A673 (cell line): ENCODE measurements at regions not wholly inside any gene's neighbourhood (a gene's known extent, or its start where the extent isn't known, plus 50 kb on each side); places are given as distances from the start of the nearest gene placed in this dataset.

Experiments used
- EZH2 ChIP-seq: fragments of 200-600 bp; sonication (generic); IDR thresholded peaks from 2 replicates; pipeline ENCODE4 v1.6.1; 2017; ENCODE audit warnings: borderline replicate concordance, low read depth, mild to moderate bottlenecking, mixed read lengths, antibody characterized with exemption, low read length; ENCODE audit not compliant: poor library complexity, severe bottlenecking
- TF ChIP-seq, protein P1 (sequence below): fragments of 300-800, 200-600 bp; sonication (generic); conservative IDR thresholded peaks from 2 replicates; pipeline ENCODE4 v1.5.1; 2017; ENCODE audit warnings: low read depth, mild to moderate bottlenecking, antibody characterized with exemption, low read length, moderate library complexity, mixed read lengths

DNA sequence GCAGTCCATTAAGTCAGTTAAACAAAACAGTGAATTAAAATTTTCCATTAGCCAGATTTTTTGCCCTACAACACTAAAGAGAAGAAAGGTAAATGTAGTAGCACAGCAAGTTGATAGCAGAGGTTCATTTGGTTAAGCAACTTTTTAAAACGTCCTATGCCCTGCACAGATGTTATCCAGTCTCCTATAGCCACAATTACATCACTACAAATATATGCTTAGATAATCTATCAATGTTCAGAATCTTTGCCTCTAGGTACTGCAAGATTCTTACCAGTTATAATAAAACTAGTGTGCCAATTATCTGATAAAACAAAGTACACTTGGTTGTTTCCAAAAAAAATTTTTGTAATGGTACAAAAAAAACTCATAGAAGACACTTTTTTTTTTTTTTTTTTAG is 175.5 kb upstream of the MYO3A start:
- TF ChIP-seq, protein P1, sequence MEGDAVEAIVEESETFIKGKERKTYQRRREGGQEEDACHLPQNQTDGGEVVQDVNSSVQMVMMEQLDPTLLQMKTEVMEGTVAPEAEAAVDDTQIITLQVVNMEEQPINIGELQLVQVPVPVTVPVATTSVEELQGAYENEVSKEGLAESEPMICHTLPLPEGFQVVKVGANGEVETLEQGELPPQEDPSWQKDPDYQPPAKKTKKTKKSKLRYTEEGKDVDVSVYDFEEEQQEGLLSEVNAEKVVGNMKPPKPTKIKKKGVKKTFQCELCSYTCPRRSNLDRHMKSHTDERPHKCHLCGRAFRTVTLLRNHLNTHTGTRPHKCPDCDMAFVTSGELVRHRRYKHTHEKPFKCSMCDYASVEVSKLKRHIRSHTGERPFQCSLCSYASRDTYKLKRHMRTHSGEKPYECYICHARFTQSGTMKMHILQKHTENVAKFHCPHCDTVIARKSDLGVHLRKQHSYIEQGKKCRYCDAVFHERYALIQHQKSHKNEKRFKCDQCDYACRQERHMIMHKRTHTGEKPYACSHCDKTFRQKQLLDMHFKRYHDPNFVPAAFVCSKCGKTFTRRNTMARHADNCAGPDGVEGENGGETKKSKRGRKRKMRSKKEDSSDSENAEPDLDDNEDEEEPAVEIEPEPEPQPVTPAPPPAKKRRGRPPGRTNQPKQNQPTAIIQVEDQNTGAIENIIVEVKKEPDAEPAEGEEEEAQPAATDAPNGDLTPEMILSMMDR = no peak
- TF ChIP-seq EZH2 = no peak
